Neural progenitor cell (in vitro differentiated cells): ENCODE measurements at regions not wholly inside any gene's neighbourhood (a gene's known extent, or its start where the extent isn't known, plus 50 kb on each side); places are given as distances from the start of the nearest gene placed in this dataset.

ENCODE experiments used
- DNase-seq: peaks from one replicate; pipeline ENCODE4 v3.0.0-alpha.2; 2016; ENCODE audit warnings: low spot score
- H2AFZ ChIP-seq: fragments of 200-600 bp; sonication (generic); replicated peaks from 2 replicates; pipeline ENCODE4 v1.6.1; 2016; ENCODE audit warnings: antibody characterized with exemption
- H3F3A ChIP-seq: fragments of 200-600 bp; sonication (generic); 2 replicates; pipeline ENCODE4 v1.6.1; 2016; ENCODE audit warnings: antibody characterized with exemption, low read depth
- H3K27ac ChIP-seq: fragments of 200-600 bp; sonication (generic); 2 replicates; pipeline ENCODE4 v1.5.1; 2016; ENCODE audit warnings: mild to moderate bottlenecking
- H3K27me3 ChIP-seq: fragments of 200-600 bp; sonication (generic); 2 replicates; pipeline ENCODE4 v1.6.1; 2016; ENCODE audit warnings: mild to moderate bottlenecking, moderate library complexity
- H3K36me3 ChIP-seq: fragments of 200-600 bp; sonication (generic); 2 replicates; pipeline ENCODE4 v1.5.1; 2016
- H3K4me1 ChIP-seq: fragments of 200-600 bp; sonication (generic); 2 replicates; pipeline ENCODE4 v1.6.1; 2016; ENCODE audit warnings: mixed run types
- H3K4me2 ChIP-seq: fragments of 200-600 bp; sonication (generic); 2 replicates; pipeline ENCODE4 v1.6.1; 2016
- H3K4me3 ChIP-seq: fragments of 200-600 bp; sonication (generic); 2 replicates; pipeline ENCODE4 v1.5.1; 2016
- H3K79me2 ChIP-seq: fragments of 200-600 bp; sonication (generic); 2 replicates; pipeline ENCODE4 v1.6.1; 2016; ENCODE audit warnings: low read depth
- H3K9ac ChIP-seq: fragments of 200-600 bp; sonication (generic); 2 replicates; pipeline ENCODE4 v1.6.1; 2016
- H3K9me3 ChIP-seq: fragments of 200-600 bp; sonication (generic); 2 replicates; pipeline ENCODE4 v1.5.1; 2016; ENCODE audit warnings: low read depth
- H4K20me1 ChIP-seq: fragments of 200-600 bp; sonication (generic); 2 replicates; pipeline ENCODE4 v1.6.1; 2016; ENCODE audit warnings: low read depth
- H3K27ac Mint-ChIP-seq: 3 replicates; pipeline ENCODE4 v1.8.0; 2021; ENCODE audit warnings: mixed read lengths
- H3K27me3 Mint-ChIP-seq: 2 replicates; pipeline ENCODE4 v1.8.0; 2022; ENCODE audit warnings: low read depth, mild to moderate bottlenecking, inconsistent platforms, moderate library complexity, mixed read lengths; ENCODE audit not compliant: insufficient read depth
- H3K36me3 Mint-ChIP-seq: 3 replicates; pipeline ENCODE4 v1.8.0; 2021; ENCODE audit warnings: mixed read lengths
- H3K4me1 Mint-ChIP-seq: 3 replicates; pipeline ENCODE4 v1.8.0; 2021; ENCODE audit warnings: mixed read lengths
- H3K4me3 Mint-ChIP-seq: 3 replicates; pipeline ENCODE4 v1.8.0; 2021; ENCODE audit warnings: mild to moderate bottlenecking, moderate library complexity, mixed read lengths
- H3K9me3 Mint-ChIP-seq: 3 replicates; pipeline ENCODE4 v1.8.0; 2020; ENCODE audit warnings: mixed read lengths
- EZH2 ChIP-seq: fragments of 200-600 bp; sonication (generic); IDR thresholded peaks from 2 replicates; pipeline ENCODE4 v1.6.1; 2017; ENCODE audit warnings: antibody characterized with exemption, mild to moderate bottlenecking, moderate library complexity
- EZH2phosphoT487 ChIP-seq: fragments of 200-600 bp; sonication (generic); IDR thresholded peaks from 2 replicates; pipeline ENCODE4 v1.6.1; 2017; ENCODE audit warnings: antibody characterized with exemption
- TF ChIP-seq, protein P1 (sequence below): fragments of 200-600 bp; sonication (generic); IDR thresholded peaks from 2 replicates; pipeline ENCODE4 v1.5.1; 2017; ENCODE audit warnings: antibody characterized with exemption, mild to moderate bottlenecking

GRCh38 chr6:147910281-147910680, 401.8 kb downstream of the SAMD5 start:
- no peak for DNase-seq
- TF ChIP-seq, protein P1, sequence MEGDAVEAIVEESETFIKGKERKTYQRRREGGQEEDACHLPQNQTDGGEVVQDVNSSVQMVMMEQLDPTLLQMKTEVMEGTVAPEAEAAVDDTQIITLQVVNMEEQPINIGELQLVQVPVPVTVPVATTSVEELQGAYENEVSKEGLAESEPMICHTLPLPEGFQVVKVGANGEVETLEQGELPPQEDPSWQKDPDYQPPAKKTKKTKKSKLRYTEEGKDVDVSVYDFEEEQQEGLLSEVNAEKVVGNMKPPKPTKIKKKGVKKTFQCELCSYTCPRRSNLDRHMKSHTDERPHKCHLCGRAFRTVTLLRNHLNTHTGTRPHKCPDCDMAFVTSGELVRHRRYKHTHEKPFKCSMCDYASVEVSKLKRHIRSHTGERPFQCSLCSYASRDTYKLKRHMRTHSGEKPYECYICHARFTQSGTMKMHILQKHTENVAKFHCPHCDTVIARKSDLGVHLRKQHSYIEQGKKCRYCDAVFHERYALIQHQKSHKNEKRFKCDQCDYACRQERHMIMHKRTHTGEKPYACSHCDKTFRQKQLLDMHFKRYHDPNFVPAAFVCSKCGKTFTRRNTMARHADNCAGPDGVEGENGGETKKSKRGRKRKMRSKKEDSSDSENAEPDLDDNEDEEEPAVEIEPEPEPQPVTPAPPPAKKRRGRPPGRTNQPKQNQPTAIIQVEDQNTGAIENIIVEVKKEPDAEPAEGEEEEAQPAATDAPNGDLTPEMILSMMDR, result no peak
- TF ChIP-seq EZH2 (no peak), EZH2phosphoT487 (no peak)
- Mint-ChIP-seq H3K27ac (no peak overlapping the region), H3K9me3 (no peaks in the 10 kb centered on the region), H3K36me3 (peaks cover 1% of the 10 kb centered on the region), H3K27me3 (no peaks in the 10 kb centered on the region), H3K4me3 (no peak overlapping the region), H3K4me1 (peaks cover 18% of the 10 kb centered on the region)
- H3K4me3 ChIP-seq, result no peak overlapping the region
- no peaks in the 10 kb centered on the region for H3K79me2 ChIP-seq
- H2AFZ ChIP-seq, result no peak overlapping the region
- no peaks in the 10 kb centered on the region for H3K4me1 ChIP-seq
- H3K36me3 ChIP-seq, result no peaks in the 10 kb centered on the region
- no peaks in the 10 kb centered on the region for H3K27me3 ChIP-seq
- H3K4me2 ChIP-seq, result no peak overlapping the region
- no peaks in the 10 kb centered on the region for H3K9me3 ChIP-seq
- H3K27ac ChIP-seq, result no peak overlapping the region
- no peak overlapping the region for H3K9ac ChIP-seq
- H3F3A ChIP-seq, result no peaks in the 10 kb centered on the region
- no peaks in the 10 kb centered on the region for H4K20me1 ChIP-seq

- H3F3A ChIP-seq, result no peaks in the 10 kb centered on the region
- no peak overlapping the region for H3K4me3 ChIP-seq
- H3K27me3 ChIP-seq, result no peaks in the 10 kb centered on the region
- no peaks in the 10 kb centered on the region for H3K9me3 ChIP-seq
- H3K36me3 Mint-ChIP-seq, result peaks cover 1% of the 10 kb centered on the region
- H3K4me2 ChIP-seq, result no peak overlapping the region
- H3K79me2 ChIP-seq, result no peaks in the 10 kb centered on the region
- DNase-seq, result no peak
- no peaks in the 10 kb centered on the region for H3K36me3 ChIP-seq
- peaks cover 16% of the 10 kb centered on the region for H3K4me1 Mint-ChIP-seq
- H3K9me3 Mint-ChIP-seq, result no peaks in the 10 kb centered on the region
- no peak overlapping the region for H3K27ac Mint-ChIP-seq
- H3K27ac ChIP-seq, result no peak overlapping the region
- no peaks in the 10 kb centered on the region for H4K20me1 ChIP-seq
- no peaks in the 10 kb centered on the region for H3K27me3 Mint-ChIP-seq
- TF ChIP-seq, protein P1, result no peak
- no peak for TF ChIP-seq EZH2phosphoT487
- TF ChIP-seq EZH2, result no peak
- H3K4me3 Mint-ChIP-seq, result no peak overlapping the region
- H3K4me1 ChIP-seq, result no peaks in the 10 kb centered on the region
- no peak overlapping the region for H3K9ac ChIP-seq
- no peak overlapping the region for H2AFZ ChIP-seq
Measured at GRCh38 chr6:147911057-147911456, 402.6 kb downstream of the SAMD5 start.

DNA sequence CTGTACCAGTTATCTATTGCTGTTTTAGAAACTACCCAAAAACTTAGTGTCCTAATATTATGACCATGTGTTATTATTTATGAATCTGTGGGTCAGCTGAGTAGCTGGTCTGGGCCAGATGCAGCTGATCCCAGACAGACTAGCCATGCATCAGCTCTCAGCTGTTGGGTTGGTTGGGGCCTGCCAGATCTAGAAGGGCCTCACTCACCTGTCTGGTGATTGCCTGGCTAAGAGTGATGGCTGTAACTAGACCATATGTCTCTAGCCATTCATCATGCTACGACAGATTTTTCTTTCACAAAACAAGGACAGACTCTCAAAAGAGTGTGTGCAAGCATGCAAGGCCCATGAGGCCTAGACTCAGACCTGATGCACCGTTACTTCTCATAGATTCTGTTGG, 403.2 kb downstream of the SAMD5 start:
- no peak overlapping the region for H3K9ac ChIP-seq

More for the DNA sequence above, 403.2 kb downstream of the SAMD5 start:
- H3K79me2 ChIP-seq, result no peaks in the 10 kb centered on the region
- no peak overlapping the region for H3K27ac ChIP-seq
- no peak for TF ChIP-seq EZH2
- TF ChIP-seq, protein P1, result no peak
- TF ChIP-seq EZH2phosphoT487, result no peak
- no peak overlapping the region for H3K4me2 ChIP-seq
- Mint-ChIP-seq H3K4me3 (no peak overlapping the region), H3K36me3 (no peaks in the 10 kb centered on the region), H3K27me3 (no peaks in the 10 kb centered on the region), H3K9me3 (no peaks in the 10 kb centered on the region), H3K4me1 (peaks cover 16% of the 10 kb centered on the region), H3K27ac (no peak overlapping the region)
- no peak overlapping the region for H3K4me3 ChIP-seq
- no peak for DNase-seq
- H3K27me3 ChIP-seq, result no peaks in the 10 kb centered on the region
- no peaks in the 10 kb centered on the region for H3K36me3 ChIP-seq
- H3K9me3 ChIP-seq, result no peaks in the 10 kb centered on the region
- H4K20me1 ChIP-seq, result no peaks in the 10 kb centered on the region
- H3K4me1 ChIP-seq, result no peaks in the 10 kb centered on the region
- no peak overlapping the region for H2AFZ ChIP-seq
- H3F3A ChIP-seq, result no peaks in the 10 kb centered on the region
